NOMO-1 treated with dmso at 0.1 percent for 144 hours (cell line): ENCODE measurements at regions not wholly inside any gene's neighbourhood (a gene's known extent, or its start where the extent isn't known, plus 50 kb on each side); places are given as distances from the start of the nearest gene placed in this dataset.
"Not testable (repeated sequence)": the region's sequence is repeated elsewhere in the genome, so short reads cannot be mapped to it uniquely, and the experiment has no call there.

Experiments
- DNase-seq: peaks from one replicate; lab custom pipeline; 2025; ENCODE audit not compliant: unreplicated experiment; lab: John Stamatoyannopoulos, UW

- DNase-seq, result no peak
Measured at GRCh38 chr5:39670391-39670790, 245.6 kb upstream of the DAB2 start.

- DNase-seq, result no peak
Measured at GRCh38 chr5:39668980-39669379, 244.2 kb upstream of the DAB2 start.

GRCh38 chr5:39665328-39665727, 240.5 kb upstream of the DAB2 start:
- DNase-seq, result no peak

- DNase-seq, result no peak
Measured at GRCh38 chr5:39662945-39663344, 238.2 kb upstream of the DAB2 start.

- DNase-seq, result peak; percentile 17
Measured at GRCh38 chr5:39661026-39661779, 236.4 kb upstream of the DAB2 start.

DNA sequence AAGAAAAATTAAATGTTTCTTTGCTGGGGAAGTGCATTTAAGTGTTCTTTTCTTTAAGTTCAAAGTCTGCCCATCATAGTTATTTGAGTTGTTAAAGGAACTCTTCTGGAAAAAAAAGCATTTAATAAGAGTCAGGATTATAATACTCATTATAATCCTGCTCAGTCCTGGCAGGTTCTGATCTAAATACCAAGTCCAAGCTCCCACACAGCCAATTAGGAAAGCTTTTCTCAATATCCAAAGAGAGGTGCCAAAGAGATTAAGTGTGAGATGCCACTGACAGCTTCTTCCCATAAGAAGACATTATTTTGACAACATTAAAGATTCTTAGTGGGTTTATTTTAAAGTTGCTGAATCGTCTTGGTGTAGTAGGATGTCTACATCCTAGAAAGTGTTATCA, 235.2 kb upstream of the DAB2 start:
- no peak for DNase-seq

DNA sequence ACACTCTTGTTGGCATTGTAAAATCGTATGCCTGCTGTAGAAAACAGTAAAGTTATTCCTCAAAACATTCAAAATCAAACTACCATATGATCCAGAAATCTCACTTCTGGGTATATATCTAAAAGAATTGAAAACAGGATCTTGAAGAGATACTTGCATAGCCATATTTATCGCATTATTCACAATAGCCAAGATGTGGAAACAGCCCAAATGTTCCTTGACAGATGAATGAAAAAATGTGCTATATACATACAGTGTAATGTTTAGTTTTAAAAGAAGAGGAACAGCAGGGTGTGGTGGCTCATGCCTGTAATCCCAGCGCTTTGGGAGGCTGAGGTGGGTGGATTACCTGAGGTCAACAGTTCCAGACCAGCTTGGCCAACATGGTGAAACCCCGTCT, 234.1 kb upstream of the DAB2 start:
- DNase-seq, result no peak

GRCh38 chr5:39657943-39658342, 233.2 kb upstream of the DAB2 start:
- DNase-seq, result no peak

- DNase-seq, result no peak
Measured at GRCh38 chr5:39656600-39656999, 231.8 kb upstream of the DAB2 start.

DNA sequence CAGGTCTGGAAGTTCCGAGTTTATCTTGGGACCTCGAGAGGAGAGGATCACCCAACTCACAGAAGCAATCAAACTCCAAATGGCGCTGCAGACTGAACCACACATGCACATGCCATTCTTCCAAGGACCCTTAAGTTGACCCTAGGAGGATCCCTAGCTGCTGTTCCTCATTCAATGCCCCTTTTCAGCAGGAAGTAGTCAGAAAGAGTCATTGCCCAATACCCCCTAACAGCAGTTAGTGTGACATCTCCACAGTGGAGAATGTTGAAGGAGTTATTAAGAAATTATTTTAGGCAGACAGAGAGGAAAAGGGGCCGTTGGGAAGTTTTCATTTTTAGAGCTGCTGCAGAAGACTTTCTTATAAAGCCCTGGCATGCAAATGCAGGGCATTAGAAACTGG, 229.9 kb upstream of the DAB2 start:
- DNase-seq, result peak; percentile 34

GRCh38 chr5:39652481-39652880, 227.7 kb upstream of the DAB2 start:
- not testable (repeated sequence) for DNase-seq

- peak; percentile 42 for DNase-seq
Measured at GRCh38 chr5:39652036-39652435, 227.3 kb upstream of the DAB2 start.

GRCh38 chr5:39650008-39650762, 225.4 kb upstream of the DAB2 start:
- DNase-seq, result no peak

DNA sequence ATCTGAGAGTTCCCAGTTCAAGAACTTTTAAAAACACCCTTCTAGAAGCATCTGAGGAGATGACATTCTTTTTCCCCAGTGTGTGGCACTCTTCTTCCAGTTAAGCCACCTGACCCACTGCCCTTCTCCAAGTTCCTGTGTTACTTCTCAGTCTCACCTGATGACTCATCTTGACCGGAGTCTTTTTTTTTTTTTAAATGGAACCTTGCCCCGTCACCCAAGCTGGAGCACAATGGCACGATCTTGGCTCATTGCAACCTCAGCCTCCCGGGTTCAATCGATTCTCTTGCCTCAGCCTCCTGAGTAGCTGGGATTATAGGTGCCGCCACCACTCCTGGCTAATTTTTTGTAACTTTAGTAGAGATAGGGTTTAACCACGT, 224.1 kb upstream of the DAB2 start:
- peak; percentile 29 for DNase-seq

DNA sequence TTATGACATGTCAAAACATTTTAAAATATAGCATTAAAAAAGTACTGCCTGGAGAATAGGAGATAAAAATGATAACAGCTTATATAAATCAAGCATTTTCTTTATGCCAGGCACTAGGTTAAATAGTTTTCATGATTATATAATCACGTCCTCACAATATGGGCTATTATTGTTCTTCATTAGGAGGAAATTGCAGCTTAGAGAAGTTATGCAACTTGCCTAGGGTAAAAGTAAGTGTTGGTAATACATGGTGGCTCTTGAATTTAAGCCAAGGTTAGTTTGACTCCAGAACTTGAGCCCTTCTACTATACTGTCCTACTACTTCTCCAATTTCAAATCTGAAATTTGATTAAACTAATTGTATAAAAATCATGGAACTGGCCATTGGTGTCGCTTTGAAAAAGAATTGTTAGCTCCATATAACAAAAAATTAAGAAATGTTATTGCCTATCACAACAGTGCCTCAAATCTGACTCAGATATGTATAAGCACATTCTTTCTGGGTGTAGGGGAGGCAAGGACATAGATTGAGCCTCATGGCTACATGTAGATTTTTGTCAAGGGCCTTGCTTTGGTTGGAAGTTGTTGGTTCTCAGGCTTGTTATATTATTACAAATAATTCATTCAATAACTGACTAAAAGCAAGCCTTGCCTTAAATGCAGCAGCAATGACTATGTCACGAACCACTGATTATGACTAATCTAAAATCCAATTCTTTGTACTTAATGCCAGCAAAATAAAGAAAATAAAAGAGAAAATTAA, 223.5 kb upstream of the DAB2 start:
- DNase-seq, result no peak

DNA sequence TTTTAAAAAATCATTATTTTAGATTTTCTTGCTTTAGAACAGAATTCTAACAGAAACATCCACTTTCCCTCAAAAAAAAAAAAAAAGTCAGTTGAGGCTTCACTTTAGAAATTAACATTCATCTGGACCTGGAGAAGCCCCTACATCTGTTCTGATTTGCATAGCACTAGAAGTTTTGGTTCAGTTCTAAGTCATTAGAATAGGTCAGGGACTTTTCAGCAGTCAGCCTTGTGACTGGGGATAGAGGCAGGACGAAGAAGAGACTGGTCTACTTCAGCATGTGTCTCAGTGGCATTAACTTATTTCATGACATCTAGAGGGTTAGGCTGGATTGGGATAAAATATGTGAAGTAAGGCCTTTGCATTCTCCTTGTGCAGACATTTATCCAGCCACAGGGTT, 215.8 kb upstream of the DAB2 start:
- no peak for DNase-seq

GRCh38 chr5:39639618-39640089, 214.9 kb upstream of the DAB2 start:
- DNase-seq, result no peak

- no peak for DNase-seq
Measured at GRCh38 chr5:39638813-39639212, 214.0 kb upstream of the DAB2 start.

GRCh38 chr5:39633057-39633456, 208.3 kb upstream of the DAB2 start:
- no peak for DNase-seq

- DNase-seq, result no peak
Measured at GRCh38 chr5:39631958-39632357, 207.2 kb upstream of the DAB2 start.

GRCh38 chr5:39629946-39630345, 205.2 kb upstream of the DAB2 start:
- DNase-seq, result no peak

GRCh38 chr5:39628348-39628747, 203.6 kb upstream of the DAB2 start:
- no peak for DNase-seq
